Trophoblast cell (in vitro differentiated cells and primary cell): ENCODE measurements at regions not wholly inside any gene's neighbourhood (a gene's known extent, or its start where the extent isn't known, plus 50 kb on each side); places are given as distances from the start of the nearest gene placed in this dataset.

Experiments used
- DNase-seq, 2 donors: peaks; one replicate each; pipeline ENCODE4 v3.0.0-alpha.2; 2016
- H2AFZ ChIP-seq: 2 replicates; pipeline ENCODE4 v1.6.1; 2013; ENCODE audit warnings: low read length, moderate library complexity, mild to moderate bottlenecking; ENCODE audit not compliant: insufficient read depth, poor library complexity
- H2AK5ac ChIP-seq: 2 replicates; pipeline ENCODE4 v1.6.1; 2013; ENCODE audit warnings: mild to moderate bottlenecking, low read length
- H2BK120ac ChIP-seq: 2 replicates; pipeline ENCODE4 v1.6.1; 2013; ENCODE audit warnings: low read length, mild to moderate bottlenecking, moderate library complexity; ENCODE audit not compliant: insufficient read depth, poor library complexity
- H2BK12ac ChIP-seq: 2 replicates; pipeline ENCODE4 v1.6.1; 2013; ENCODE audit warnings: mild to moderate bottlenecking, low read length, moderate library complexity
- H2BK5ac ChIP-seq: 2 replicates; pipeline ENCODE4 v1.6.1; 2013; ENCODE audit warnings: low read length, low read depth, moderate library complexity, mild to moderate bottlenecking; ENCODE audit not compliant: poor library complexity
- H3K14ac ChIP-seq: 2 replicates; pipeline ENCODE4 v1.6.1; 2013; ENCODE audit warnings: mild to moderate bottlenecking, low read length
- H3K18ac ChIP-seq: 2 replicates; pipeline ENCODE4 v1.6.1; 2013; ENCODE audit warnings: mild to moderate bottlenecking, low read length
- H3K23ac ChIP-seq: 2 replicates; pipeline ENCODE4 v1.6.1; 2013; ENCODE audit warnings: low read length
- H3K27ac ChIP-seq: 2 replicates; pipeline ENCODE4 v1.5.1; 2013; ENCODE audit warnings: low read depth, mild to moderate bottlenecking, inconsistent platforms, low read length, moderate library complexity
- H3K27me3 ChIP-seq: 2 replicates; pipeline ENCODE4 v1.6.1; 2013; ENCODE audit warnings: inconsistent platforms, mild to moderate bottlenecking, low read length, moderate library complexity; ENCODE audit not compliant: insufficient read depth
- H3K36me3 ChIP-seq, 2 experiments: 1 replicate in 1 of 2; 2 replicates in 1 of 2; pipeline ENCODE4 v1.6.1; 2013; ENCODE audit warnings: low read length in 2 of 2, mild to moderate bottlenecking in 2 of 2, moderate library complexity in 1 of 2; ENCODE audit not compliant: insufficient read depth in 2 of 2, control insufficient read depth in 1 of 2
- H3K4ac ChIP-seq: 2 replicates; pipeline ENCODE4 v1.6.1; 2013; ENCODE audit warnings: low read depth, mild to moderate bottlenecking, low read length, moderate library complexity
- H3K4me1 ChIP-seq, 2 experiments: 1 replicate in 1 of 2; 2 replicates in 1 of 2; pipeline ENCODE4 v1.6.1; 2013; ENCODE audit warnings: low read length in 2 of 2, mild to moderate bottlenecking in 2 of 2, moderate library complexity in 1 of 2; ENCODE audit not compliant: insufficient read depth in 2 of 2, control insufficient read depth in 1 of 2
- H3K4me2 ChIP-seq: 2 replicates; pipeline ENCODE4 v1.6.1; 2013; ENCODE audit warnings: inconsistent platforms, mild to moderate bottlenecking, low read length, moderate library complexity
- H3K4me3 ChIP-seq: 2 replicates; pipeline ENCODE4 v1.5.1; 2013; ENCODE audit warnings: mild to moderate bottlenecking, low read depth, low read length, inconsistent platforms
- H3K79me1 ChIP-seq: one replicate; pipeline ENCODE4 v1.6.1; 2013; ENCODE audit warnings: low read length
- H3K79me2 ChIP-seq: 2 replicates; pipeline ENCODE4 v1.6.1; 2013; ENCODE audit warnings: low read length, mild to moderate bottlenecking; ENCODE audit not compliant: control insufficient read depth, insufficient read depth, poor library complexity
- H3K9ac ChIP-seq: 2 replicates; pipeline ENCODE4 v1.6.1; 2013; ENCODE audit warnings: mild to moderate bottlenecking, low read length
- H3K9me3 ChIP-seq: 2 replicates; pipeline ENCODE4 v1.6.1; 2013; ENCODE audit warnings: low read depth, mild to moderate bottlenecking, control low read depth, inconsistent platforms, low read length; ENCODE audit not compliant: insufficient read depth
- H4K12ac ChIP-seq: 2 replicates; pipeline ENCODE4 v1.6.1; 2013; ENCODE audit warnings: low read depth, mild to moderate bottlenecking, low read length, moderate library complexity
- H4K8ac ChIP-seq: 2 replicates; pipeline ENCODE4 v1.6.1; 2013; ENCODE audit warnings: low read depth, mild to moderate bottlenecking, low read length, moderate library complexity
- H4K91ac ChIP-seq: one replicate; pipeline ENCODE4 v1.6.1; 2013; ENCODE audit warnings: low read depth, mild to moderate bottlenecking, low read length, moderate library complexity
- WGBS: extraction: QIAGEN DNeasy Blood & Tissue Kit; methylation state at CpG from one replicate; pipeline ENCODE4 v1.1.7; 2013; ENCODE audit warnings: missing lambda C conversion rate; ENCODE audit not compliant: insufficient read length, insufficient coverage; ENCODE audit errors: extremely low coverage; 5-methylcytosine and 5-hydroxymethylcytosine counted together

GRCh38 chr4:126271292-126271691 is 956.5 kb downstream of the FAT4 start:
- WGBS, result no CpG with 5 or more reads among the region's 1 CpG
- H3K4me1 ChIP-seq, result peaks cover 0 to 5% of the 10 kb centered on the region in 2 experiments

GRCh38 chr4:126273746-126274145 is 959.0 kb downstream of the FAT4 start:
- Histone ChIP-seq H3K4ac (no peak overlapping the region), H3K4me1 (peaks cover 0 to 5% of the 10 kb centered on the region in 2 experiments), H3K9ac (no peak overlapping the region), H3K23ac (no peak overlapping the region), H2AK5ac (no peak overlapping the region), H3K9me3 (no peaks in the 10 kb centered on the region), H4K12ac (no peak overlapping the region), H3K79me2 (no peaks in the 10 kb centered on the region), H4K8ac (no peak overlapping the region), H3K27me3 (no peaks in the 10 kb centered on the region), H3K14ac (no peak overlapping the region), H3K36me3 (no peaks in the 10 kb centered on the region), H3K79me1 (peaks cover 4% of the 10 kb centered on the region), H2BK5ac (no peak overlapping the region), H3K4me2 (no peak overlapping the region), H2AFZ (no peak overlapping the region), H2BK12ac (no peak overlapping the region), H3K4me3 (no peak overlapping the region), H4K91ac (no peak overlapping the region), H2BK120ac (no peak overlapping the region), H3K27ac (no peak overlapping the region), H3K18ac (no peak overlapping the region)
- DNase-seq, result no peak
- WGBS, result no CpG with 5 or more reads among the region's 2 CpGs

More at GRCh38 chr4:126271292-126271691, 956.5 kb downstream of the FAT4 start:
- Histone ChIP-seq H3K14ac (no peak overlapping the region), H4K8ac (no peak overlapping the region), H2AFZ (no peak overlapping the region), H2AK5ac (no peak overlapping the region), H3K27ac (peak overlapping the region; percentile 84), H3K9me3 (no peaks in the 10 kb centered on the region), H4K12ac (no peak overlapping the region), H3K4ac (no peak overlapping the region), H2BK12ac (no peak overlapping the region), H3K36me3 (no peaks in the 10 kb centered on the region), H3K23ac (no peak overlapping the region), H4K91ac (no peak overlapping the region), H3K4me3 (no peak overlapping the region), H3K9ac (no peak overlapping the region), H3K79me2 (no peaks in the 10 kb centered on the region), H2BK120ac (no peak overlapping the region), H3K4me2 (no peak overlapping the region), H3K79me1 (peaks cover 4% of the 10 kb centered on the region), H3K27me3 (no peaks in the 10 kb centered on the region), H2BK5ac (no peak overlapping the region), H3K18ac (no peak overlapping the region)
- peak; percentile 71 to 97 for DNase-seq

DNA sequence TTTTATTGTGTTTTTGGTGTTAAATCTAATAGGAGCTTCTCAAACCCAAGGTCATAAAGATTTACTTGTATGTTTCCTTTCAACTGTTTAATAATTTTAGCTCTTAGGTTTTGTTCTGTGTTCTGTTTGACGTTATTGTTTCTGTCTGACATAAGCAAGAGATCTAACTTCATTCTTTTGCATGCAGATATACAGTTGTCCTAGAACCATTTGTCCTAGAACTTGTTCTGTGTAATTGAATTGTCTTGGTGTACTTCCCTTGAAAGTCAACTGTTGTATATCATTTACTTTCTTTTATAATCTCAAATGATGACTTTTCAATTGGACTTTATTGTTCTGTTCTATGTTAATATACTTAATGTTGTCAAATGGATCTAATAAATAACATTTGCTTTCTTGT is 977.1 kb downstream of the FAT4 start:
- no peak overlapping the region for H3K4ac ChIP-seq
- no peak overlapping the region for H3K14ac ChIP-seq
- no peaks in the 10 kb centered on the region for H3K79me2 ChIP-seq
- no peak for DNase-seq
- no peak overlapping the region for H4K12ac ChIP-seq
- H3K9ac ChIP-seq, result no peak overlapping the region
- H2BK12ac ChIP-seq, result no peak overlapping the region
- H3K4me3 ChIP-seq, result no peak overlapping the region
- H3K36me3 ChIP-seq, result no peaks in the 10 kb centered on the region
- no peaks in the 10 kb centered on the region for H3K79me1 ChIP-seq
- no peak overlapping the region for H3K4me2 ChIP-seq
- no peaks in the 10 kb centered on the region for H3K27me3 ChIP-seq
- no peaks in the 10 kb centered on the region for H3K4me1 ChIP-seq
- no peak overlapping the region for H4K8ac ChIP-seq
- no peak overlapping the region for H2AFZ ChIP-seq
- no peak overlapping the region for H3K23ac ChIP-seq
- no peak overlapping the region for H4K91ac ChIP-seq
- H2BK5ac ChIP-seq, result no peak overlapping the region
- WGBS, result no CpG with 5 or more reads among the region's 1 CpG
- H2BK120ac ChIP-seq, result no peak overlapping the region
- no peak overlapping the region for H3K27ac ChIP-seq
- H2AK5ac ChIP-seq, result no peak overlapping the region
- no peak overlapping the region for H3K18ac ChIP-seq
- H3K9me3 ChIP-seq, result no peaks in the 10 kb centered on the region

DNA sequence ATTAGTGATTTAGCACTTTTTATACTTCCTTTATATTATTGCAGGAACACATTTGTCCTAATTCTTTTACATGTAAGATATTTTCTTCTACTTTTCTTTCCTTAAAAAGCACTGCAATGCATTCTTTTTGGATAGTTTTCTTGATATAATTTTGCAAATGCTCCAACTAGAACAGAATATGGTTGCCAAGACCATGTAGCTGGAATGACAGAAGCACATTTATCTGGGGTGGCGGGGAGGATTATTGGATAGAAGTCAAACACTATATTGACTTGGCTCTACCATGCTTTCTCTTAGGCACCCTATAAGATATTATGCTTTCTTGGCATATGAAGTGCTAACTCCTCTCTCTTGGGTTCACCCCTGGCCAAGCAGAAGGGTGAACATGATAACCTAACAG is 983.5 kb downstream of the FAT4 start:
- Histone ChIP-seq H2BK120ac (no peak overlapping the region), H3K4me2 (no peak overlapping the region), H3K79me1 (no peaks in the 10 kb centered on the region), H3K23ac (no peak overlapping the region), H2AFZ (no peak overlapping the region), H3K36me3 (no peaks in the 10 kb centered on the region), H4K91ac (no peak overlapping the region), H2BK12ac (no peak overlapping the region), H2BK5ac (no peak overlapping the region), H3K27ac (no peak overlapping the region), H4K8ac (no peak overlapping the region), H3K4ac (no peak overlapping the region), H3K4me3 (no peak overlapping the region), H2AK5ac (no peak overlapping the region), H3K18ac (no peak overlapping the region), H3K27me3 (no peaks in the 10 kb centered on the region), H4K12ac (no peak overlapping the region), H3K9ac (no peak overlapping the region), H3K14ac (no peak overlapping the region), H3K79me2 (no peaks in the 10 kb centered on the region), H3K4me1 (no peaks in the 10 kb centered on the region), H3K9me3 (peaks cover 1% of the 10 kb centered on the region)
- WGBS, result no CpG with 5 or more reads among the region's 1 CpG
- no peak for DNase-seq
